H9 (cell line): ENCODE measurements at regions not wholly inside any gene's neighbourhood (a gene's known extent, or its start where the extent isn't known, plus 50 kb on each side); places are given as distances from the start of the nearest gene placed in this dataset.

Source experiments
- DNase-seq: peaks from one replicate; pipeline ENCODE4 v3.0.0-alpha.2; 2017
- H2AFZ ChIP-seq: one replicate; pipeline ENCODE4 v1.6.1; 2013; ENCODE audit warnings: mild to moderate bottlenecking, low read length, control low read depth, moderate library complexity
- H2AK5ac ChIP-seq: 2 replicates; pipeline ENCODE4 v1.6.1; 2013; ENCODE audit warnings: low read length, control low read depth, mixed read lengths; ENCODE audit not compliant: insufficient read length
- H2BK120ac ChIP-seq: one replicate; pipeline ENCODE4 v1.6.1; 2013; ENCODE audit warnings: low read depth, mild to moderate bottlenecking, low read length, control low read depth, inconsistent platforms; ENCODE audit not compliant: poor library complexity, severe bottlenecking
- H2BK12ac ChIP-seq: 2 replicates; pipeline ENCODE4 v1.6.1; 2013; ENCODE audit warnings: low read length, control low read depth, mixed read lengths, low read depth; ENCODE audit not compliant: insufficient read length
- H2BK15ac ChIP-seq: 2 replicates; pipeline ENCODE4 v1.6.1; 2013; ENCODE audit warnings: low read depth, low read length, control low read depth
- H2BK20ac ChIP-seq: one replicate; pipeline ENCODE4 v1.6.1; 2013; ENCODE audit warnings: low read depth, mild to moderate bottlenecking, low read length, control low read depth, inconsistent platforms; ENCODE audit not compliant: poor library complexity, severe bottlenecking
- H2BK5ac ChIP-seq: 2 replicates; pipeline ENCODE4 v1.6.1; 2013; ENCODE audit warnings: low read length, control low read depth, mixed read lengths; ENCODE audit not compliant: insufficient read length
- H3K14ac ChIP-seq: 2 replicates; pipeline ENCODE4 v1.6.1; 2013; ENCODE audit warnings: low read length, control low read depth; ENCODE audit not compliant: insufficient read depth
- H3K18ac ChIP-seq: 2 replicates; pipeline ENCODE4 v1.6.1; 2013; ENCODE audit warnings: low read depth, mild to moderate bottlenecking, mixed read lengths, low read length, control low read depth; ENCODE audit not compliant: insufficient read length
- H3K23ac ChIP-seq: 2 replicates; pipeline ENCODE4 v1.6.1; 2013; ENCODE audit warnings: low read length, control low read depth, mixed read lengths, low read depth; ENCODE audit not compliant: insufficient read length
- H3K23me2 ChIP-seq: 2 replicates; pipeline ENCODE4 v1.6.1; 2013; ENCODE audit warnings: low read depth, mild to moderate bottlenecking, mixed read lengths, low read length, control low read depth; ENCODE audit not compliant: insufficient read length, poor library complexity, severe bottlenecking
- H3K27ac ChIP-seq: 2 replicates; pipeline ENCODE4 v1.5.1; 2013; ENCODE audit warnings: low read length, control low read depth, mixed read lengths, low read depth; ENCODE audit not compliant: insufficient read length
- H3K27me3 ChIP-seq: 2 replicates; pipeline ENCODE4 v1.6.1; 2013; ENCODE audit warnings: low read length, control low read depth, inconsistent platforms; ENCODE audit not compliant: insufficient read depth
- H3K4ac ChIP-seq: 2 replicates; pipeline ENCODE4 v1.6.1; 2013; ENCODE audit warnings: low read depth, mild to moderate bottlenecking, control low read depth, inconsistent platforms, low read length, moderate library complexity
- H3K4me1 ChIP-seq: 2 replicates; pipeline ENCODE4 v1.6.1; 2013; ENCODE audit warnings: low read length, control low read depth, inconsistent platforms; ENCODE audit not compliant: insufficient read depth
- H3K4me2 ChIP-seq: 2 replicates; pipeline ENCODE4 v1.6.1; 2013; ENCODE audit warnings: low read length, control low read depth, mixed read lengths; ENCODE audit not compliant: insufficient read length, insufficient read depth
- H3K56ac ChIP-seq: 2 replicates; pipeline ENCODE4 v1.6.1; 2013; ENCODE audit warnings: low read depth, mild to moderate bottlenecking, mixed read lengths, low read length, control low read depth; ENCODE audit not compliant: insufficient read length
- H3K79me1 ChIP-seq: 2 replicates; pipeline ENCODE4 v1.6.1; 2013; ENCODE audit warnings: low read depth, mild to moderate bottlenecking, moderate library complexity, low read length, control low read depth, inconsistent platforms; ENCODE audit not compliant: insufficient read depth, poor library complexity, severe bottlenecking
- H3K79me2 ChIP-seq: 2 replicates; pipeline ENCODE4 v1.6.1; 2013; ENCODE audit warnings: low read length, control low read depth, inconsistent platforms; ENCODE audit not compliant: insufficient read depth
- H3K9ac ChIP-seq: 2 replicates; pipeline ENCODE4 v1.6.1; 2013; ENCODE audit warnings: low read length, control low read depth, mixed read lengths; ENCODE audit not compliant: insufficient read length; ENCODE audit errors: extremely low read depth
- H3K9me3 ChIP-seq: one replicate; pipeline ENCODE4 v1.6.1; 2013; ENCODE audit warnings: low read depth, low read length, inconsistent platforms; ENCODE audit not compliant: control insufficient read depth
- H3T11ph ChIP-seq: one replicate; pipeline ENCODE4 v1.6.1; 2013; ENCODE audit warnings: mild to moderate bottlenecking, low read length, control low read depth, inconsistent platforms
- H4K20me1 ChIP-seq: one replicate; pipeline ENCODE4 v1.6.1; 2013; ENCODE audit not compliant: control insufficient read depth, insufficient read length, insufficient read depth
- H4K5ac ChIP-seq: 2 replicates; pipeline ENCODE4 v1.6.1; 2013; ENCODE audit warnings: low read depth, mild to moderate bottlenecking, mixed read lengths, low read length, control low read depth; ENCODE audit not compliant: insufficient read length
- H4K8ac ChIP-seq: replicated peaks from 2 replicates; pipeline ENCODE4 v1.6.1; 2013; ENCODE audit warnings: low read length, control low read depth, mixed read lengths, low read depth; ENCODE audit not compliant: insufficient read length
- H4K91ac ChIP-seq: 2 replicates; pipeline ENCODE4 v1.6.1; 2013; ENCODE audit warnings: low read depth, mild to moderate bottlenecking, moderate library complexity, mixed read lengths, low read length, control low read depth; ENCODE audit not compliant: insufficient read length
- H3K27ac Mint-ChIP-seq, 3 experiments: 2 replicates in 2 of 3; 3 replicates in 1 of 3; pipeline ENCODE4 v1.8.0; 2020 to 2021; ENCODE audit warnings: mixed read lengths in 3 of 3, mild to moderate bottlenecking in 1 of 3, moderate library complexity in 1 of 3
- H3K27me3 Mint-ChIP-seq: 2 replicates; pipeline ENCODE4 v1.8.0; 2021; ENCODE audit warnings: low read depth, mild to moderate bottlenecking, moderate library complexity, mixed read lengths
- H3K36me3 Mint-ChIP-seq, 3 experiments: 2 replicates in 2 of 3; 3 replicates in 1 of 3; pipeline ENCODE4 v1.8.0; 2020 to 2021; ENCODE audit warnings: low read depth in 3 of 3, mixed read lengths in 3 of 3; ENCODE audit not compliant: insufficient read depth in 1 of 3
- H3K4me1 Mint-ChIP-seq, 2 experiments: 2 replicates each; pipeline ENCODE4 v1.8.0; 2020; ENCODE audit warnings: mixed read lengths in 2 of 2
- H3K4me3 Mint-ChIP-seq, 2 experiments: 2 replicates in 1 of 2; 3 replicates in 1 of 2; pipeline ENCODE4 v1.8.0; 2020 to 2021; ENCODE audit warnings: mild to moderate bottlenecking in 2 of 2, mixed read lengths in 2 of 2, moderate library complexity in 1 of 2
- H3K9me3 Mint-ChIP-seq, 2 experiments: 2 replicates in 1 of 2; 3 replicates in 1 of 2; pipeline ENCODE4 v1.8.0; 2020; ENCODE audit warnings: mild to moderate bottlenecking in 2 of 2, mixed read lengths in 2 of 2, moderate library complexity in 1 of 2
- WGBS: extraction: QIAGEN DNeasy Blood & Tissue Kit; methylation state at CpG from one replicate; pipeline ENCODE4 v1.1.7; 2013; ENCODE audit warnings: missing lambda C conversion rate, low lambda C conversion rate, mixed read lengths; ENCODE audit not compliant: insufficient read length; ENCODE audit errors: extremely low coverage; 5-methylcytosine and 5-hydroxymethylcytosine counted together
- TF ChIP-seq, protein P1 (sequence below): fragments of 200-600 bp; sonication (generic); conservative IDR thresholded peaks from 3 replicates; pipeline ENCODE4 v1.8.0; 2021; ENCODE audit warnings: antibody characterized with exemption, mild to moderate bottlenecking

DNA sequence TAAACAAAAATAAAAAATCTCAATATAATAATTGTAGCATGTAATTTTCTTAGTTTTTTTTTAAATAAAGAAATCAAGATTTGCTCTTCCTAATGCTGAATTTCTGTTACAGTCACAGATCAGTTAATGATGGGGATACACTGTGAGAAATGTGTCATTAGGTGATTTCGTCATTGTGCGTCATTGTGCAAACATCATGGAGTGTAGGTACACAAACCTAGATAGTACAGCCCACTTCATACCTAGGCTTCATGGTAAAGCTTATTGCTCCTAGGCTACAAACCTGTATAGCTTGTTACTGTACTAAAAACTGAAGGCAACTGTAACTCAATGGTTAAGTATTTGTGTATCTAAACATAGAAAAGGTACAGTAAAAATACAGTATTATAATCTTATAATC lies 74.4 kb upstream of the LSM8 start:
- no peak overlapping the region for H2BK120ac ChIP-seq
- TF ChIP-seq, protein P1, sequence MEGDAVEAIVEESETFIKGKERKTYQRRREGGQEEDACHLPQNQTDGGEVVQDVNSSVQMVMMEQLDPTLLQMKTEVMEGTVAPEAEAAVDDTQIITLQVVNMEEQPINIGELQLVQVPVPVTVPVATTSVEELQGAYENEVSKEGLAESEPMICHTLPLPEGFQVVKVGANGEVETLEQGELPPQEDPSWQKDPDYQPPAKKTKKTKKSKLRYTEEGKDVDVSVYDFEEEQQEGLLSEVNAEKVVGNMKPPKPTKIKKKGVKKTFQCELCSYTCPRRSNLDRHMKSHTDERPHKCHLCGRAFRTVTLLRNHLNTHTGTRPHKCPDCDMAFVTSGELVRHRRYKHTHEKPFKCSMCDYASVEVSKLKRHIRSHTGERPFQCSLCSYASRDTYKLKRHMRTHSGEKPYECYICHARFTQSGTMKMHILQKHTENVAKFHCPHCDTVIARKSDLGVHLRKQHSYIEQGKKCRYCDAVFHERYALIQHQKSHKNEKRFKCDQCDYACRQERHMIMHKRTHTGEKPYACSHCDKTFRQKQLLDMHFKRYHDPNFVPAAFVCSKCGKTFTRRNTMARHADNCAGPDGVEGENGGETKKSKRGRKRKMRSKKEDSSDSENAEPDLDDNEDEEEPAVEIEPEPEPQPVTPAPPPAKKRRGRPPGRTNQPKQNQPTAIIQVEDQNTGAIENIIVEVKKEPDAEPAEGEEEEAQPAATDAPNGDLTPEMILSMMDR = no peak

More for the DNA sequence above, 74.4 kb upstream of the LSM8 start:
- no peak overlapping the region for H3K23ac ChIP-seq
- no peak overlapping the region for H3K9ac ChIP-seq
- H4K20me1 ChIP-seq = no peaks in the 10 kb centered on the region
- no peak overlapping the region for H3K27ac ChIP-seq
- no peak overlapping the region for H2BK20ac ChIP-seq
- Mint-ChIP-seq H3K4me3 (no peak overlapping the region), H3K27me3 (no peaks in the 10 kb centered on the region), H3K4me1 (no peaks in the 10 kb centered on the region), H3K27ac (no peak overlapping the region), H3K36me3 (peaks cover 0 to 9% (median 9%) of the 10 kb centered on the region in 3 experiments; a peak in 4 of 7 replicates), H3K9me3 (peaks cover 11 to 12% of the 10 kb centered on the region in 2 experiments)
- no peak overlapping the region for H3K18ac ChIP-seq
- H3K4me1 ChIP-seq = no peaks in the 10 kb centered on the region
- H2BK12ac ChIP-seq = no peak overlapping the region
- H4K8ac ChIP-seq = no peak overlapping the region
- no peak for DNase-seq
- no CpG with 5 or more reads among the region's 2 CpGs for WGBS
- H2AFZ ChIP-seq = no peak overlapping the region
- no peaks in the 10 kb centered on the region for H3K9me3 ChIP-seq
- no peak overlapping the region for H2BK5ac ChIP-seq
- H3K79me1 ChIP-seq = no peaks in the 10 kb centered on the region
- H2BK15ac ChIP-seq = no peak overlapping the region
- H3K4ac ChIP-seq = no peak overlapping the region
- H3T11ph ChIP-seq = no peak overlapping the region
- no peak overlapping the region for H2AK5ac ChIP-seq
- no peaks in the 10 kb centered on the region for H3K23me2 ChIP-seq
- H3K14ac ChIP-seq = no peak overlapping the region
- no peak overlapping the region for H3K4me2 ChIP-seq
- H3K27me3 ChIP-seq = no peaks in the 10 kb centered on the region
- H3K56ac ChIP-seq = no peak overlapping the region
- no peak overlapping the region for H4K91ac ChIP-seq
- H4K5ac ChIP-seq = no peak overlapping the region
- no peaks in the 10 kb centered on the region for H3K79me2 ChIP-seq
